ENCODE measurements at regions not wholly inside any gene's neighbourhood (a gene's known extent, or its start where the extent isn't known, plus 50 kb on each side); places are given as distances from the start of the nearest gene placed in this dataset.

GRCh38 chr10:51023636-51024035, 50.7 kb upstream of the PRKG1 start:
- DNase-seq (ENCODE audit: missing footprints) (no peak), ATAC-seq (peak; percentile 41)
- intact Hi-C loops (cut with DNase I), result no loop called here
